HepG2 (cell line): ENCODE measurements at regions not wholly inside any gene's neighbourhood (a gene's known extent, or its start where the extent isn't known, plus 50 kb on each side); places are given as distances from the start of the nearest gene placed in this dataset.

ENCODE experiments used
- ATAC-seq: fragments of 200-7000 bp; cut with Tn5 transposase; 3 replicates; pipeline ENCODE4 v1.9.1; 2020; ENCODE audit warnings: mild to moderate bottlenecking, moderate library complexity
- BruUV-seq: library from RNA; stranded (reverse); fragments of 400-500 nt; replicated peaks from 2 replicates; lab custom pipeline; 2021; lab: Mats Ljungman, UMichigan
- CTCF ChIA-PET: fragments of 300-600 bp; formaldehyde crosslinking; extraction: SDS; loops from one replicate; lab custom pipeline; 2021; ENCODE audit warnings: low total read pairs, inconsistent platforms, low intra/inter-chr PET ratio; lab: Yijun Ruan, JAX
- POLR2A ChIA-PET: fragments of 350-600 bp; sonication (Branson Sonifier 250); formaldehyde crosslinking; loops from one replicate; lab custom pipeline; 2020; ENCODE audit warnings: antibody characterized with exemption, inconsistent platforms; lab: Yijun Ruan, JAX
- DNase-seq: peaks from one replicate; pipeline ENCODE4 v3.0.0-alpha.2; 2015; ENCODE audit warnings: low spot score
- FAIRE-seq: peaks from 3 replicates; lab custom pipeline; 2011; peaks lifted over from hg19 to GRCh38; lab: Jason Lieb, UNC
- H2AFZ ChIP-seq: one replicate; pipeline ENCODE4 v1.6.1; 2011; ENCODE audit warnings: low read length, inconsistent platforms
- H3K27ac ChIP-seq: fragments of 300-600 bp; 3 replicates; pipeline ENCODE4 v1.8.0; 2011; ENCODE audit warnings: mixed run types, mild to moderate bottlenecking, mixed read lengths, low read length, inconsistent platforms; ENCODE audit not compliant: insufficient read depth; ENCODE audit errors: extremely low read length
- H3K27me3 ChIP-seq, 2 experiments: fragments of 200-600 bp in 1 of 2; 2 replicates in 1 of 2; 3 replicates in 1 of 2; pipeline versions ENCODE4 v1.6.0 to v1.8.0; 2011; ENCODE audit warnings: low read length in 2 of 2, mild to moderate bottlenecking in 2 of 2, moderate library complexity in 2 of 2, inconsistent platforms in 1 of 2; ENCODE audit not compliant: insufficient read depth in 2 of 2, control insufficient read depth in 1 of 2
- H3K36me3 ChIP-seq, 2 experiments: fragments of 200-600 bp in 1 of 2; replicated peaks in 1 of 2; 2 replicates in 1 of 2; 3 replicates in 1 of 2; pipeline versions ENCODE4 v1.5.1 to v1.8.0; 2011; ENCODE audit warnings: low read length in 2 of 2, inconsistent platforms in 1 of 2; ENCODE audit not compliant: insufficient read depth in 2 of 2, control insufficient read depth in 1 of 2
- H3K4me1 ChIP-seq: 2 replicates; pipeline ENCODE4 v1.5.1; 2012; ENCODE audit warnings: low read length, inconsistent platforms; ENCODE audit not compliant: insufficient read depth
- H3K4me2 ChIP-seq: 2 replicates; pipeline ENCODE4 v1.6.0; 2011; ENCODE audit warnings: low read depth, low read length, inconsistent platforms
- H3K4me3 ChIP-seq, 3 experiments: fragments of 200-600 bp in 1 of 3; sonication (generic), shearing (Covaris generic) in 1 of 3; replicated peaks in 1 of 3; 2 replicates each; pipeline ENCODE4 v1.5.1; 2011 to 2016; ENCODE audit warnings: low read length in 3 of 3, inconsistent platforms in 2 of 3, low read depth in 2 of 3, mild to moderate bottlenecking in 2 of 3, control low read depth in 1 of 3, mixed read lengths in 1 of 3; ENCODE audit not compliant: insufficient read depth in 1 of 3
- H3K79me2 ChIP-seq: one replicate; pipeline ENCODE4 v1.6.1; 2011; ENCODE audit warnings: low read length, inconsistent platforms; ENCODE audit not compliant: insufficient read depth
- H3K9ac ChIP-seq: 2 replicates; pipeline ENCODE4 v1.6.0; 2011; ENCODE audit warnings: mild to moderate bottlenecking, low read depth, low read length, inconsistent platforms; ENCODE audit not compliant: insufficient read depth
- H3K9me3 ChIP-seq: 2 replicates; pipeline ENCODE4 v1.5.1; 2012; ENCODE audit warnings: mild to moderate bottlenecking, low read length
- H4K20me1 ChIP-seq: 2 replicates; pipeline ENCODE4 v1.6.0; 2011; ENCODE audit warnings: inconsistent platforms, mild to moderate bottlenecking, low read length, moderate library complexity; ENCODE audit not compliant: insufficient read depth
- MEIS1 ChIP-seq: sonication (generic); formaldehyde crosslinking; IDR thresholded peaks from 2 replicates; pipeline ENCODE4 v1.9.0; 2021; ENCODE audit warnings: mild to moderate bottlenecking, missing genetic modification reagents, moderate library complexity, borderline replicate concordance
- NFRKB ChIP-seq: fragments of 450-650 bp; IDR thresholded peaks from 2 replicates; pipeline ENCODE4 v1.6.1; 2017
- SAFB2 ChIP-seq: sonication (generic); formaldehyde crosslinking; IDR thresholded peaks from 2 replicates; pipeline ENCODE4 v1.5.1; 2020; ENCODE audit warnings: missing genetic modification reagents, low read depth, mild to moderate bottlenecking, borderline replicate concordance
- SRF ChIP-seq: IDR thresholded peaks from 2 replicates; pipeline ENCODE4 v1.6.1; 2011; ENCODE audit warnings: mild to moderate bottlenecking, low read depth, low read length, moderate library complexity
- STAG1 ChIP-seq: sonication (generic); formaldehyde crosslinking; IDR thresholded peaks from 2 replicates; pipeline ENCODE4 v1.4.0; 2020; ENCODE audit warnings: missing genetic modification reagents
- ZNF33B ChIP-seq: sonication (generic); formaldehyde crosslinking; IDR thresholded peaks from 2 replicates; pipeline ENCODE4 v1.5.1; 2020; ENCODE audit warnings: mild to moderate bottlenecking, missing genetic modification reagents
- ZNF629 ChIP-seq: sonication (generic); formaldehyde crosslinking; conservative IDR thresholded peaks from 2 replicates; pipeline ENCODE4 v1.5.0; 2020; ENCODE audit warnings: missing genetic modification reagents
- ZSCAN29 ChIP-seq: sonication (generic); formaldehyde crosslinking; conservative IDR thresholded peaks from 2 replicates; pipeline ENCODE4 v1.4.0; 2020; ENCODE audit warnings: mild to moderate bottlenecking, missing genetic modification reagents
- WGBS: methylation state at CpG from one replicate; pipeline ENCODE4 v1.1.6; 2017; ENCODE audit warnings: low lambda C conversion rate; 5-methylcytosine and 5-hydroxymethylcytosine counted together
- in situ Hi-C: cut with HindIII; loops from 2 replicates; pipeline ENCODE4 v1.10.0; 2017; ENCODE audit warnings: low pct_unique_long_range_greater_than_20kb; ENCODE audit not compliant: extremely low pct_ligation_motif_present
- intact Hi-C: fragments of 100-400 bp; cut with micrococcal nuclease; formaldehyde crosslinking; loops from one replicate; pipeline ENCODE4 v1.10.0; 2022; ENCODE audit not compliant: unreplicated experiment
- TF ChIP-seq, protein P1 (sequence below): sonication (generic); formaldehyde crosslinking; IDR thresholded peaks from 2 replicates; pipeline ENCODE4 v1.5.0; 2020; ENCODE audit warnings: mild to moderate bottlenecking, missing genetic modification reagents, moderate library complexity

DNA sequence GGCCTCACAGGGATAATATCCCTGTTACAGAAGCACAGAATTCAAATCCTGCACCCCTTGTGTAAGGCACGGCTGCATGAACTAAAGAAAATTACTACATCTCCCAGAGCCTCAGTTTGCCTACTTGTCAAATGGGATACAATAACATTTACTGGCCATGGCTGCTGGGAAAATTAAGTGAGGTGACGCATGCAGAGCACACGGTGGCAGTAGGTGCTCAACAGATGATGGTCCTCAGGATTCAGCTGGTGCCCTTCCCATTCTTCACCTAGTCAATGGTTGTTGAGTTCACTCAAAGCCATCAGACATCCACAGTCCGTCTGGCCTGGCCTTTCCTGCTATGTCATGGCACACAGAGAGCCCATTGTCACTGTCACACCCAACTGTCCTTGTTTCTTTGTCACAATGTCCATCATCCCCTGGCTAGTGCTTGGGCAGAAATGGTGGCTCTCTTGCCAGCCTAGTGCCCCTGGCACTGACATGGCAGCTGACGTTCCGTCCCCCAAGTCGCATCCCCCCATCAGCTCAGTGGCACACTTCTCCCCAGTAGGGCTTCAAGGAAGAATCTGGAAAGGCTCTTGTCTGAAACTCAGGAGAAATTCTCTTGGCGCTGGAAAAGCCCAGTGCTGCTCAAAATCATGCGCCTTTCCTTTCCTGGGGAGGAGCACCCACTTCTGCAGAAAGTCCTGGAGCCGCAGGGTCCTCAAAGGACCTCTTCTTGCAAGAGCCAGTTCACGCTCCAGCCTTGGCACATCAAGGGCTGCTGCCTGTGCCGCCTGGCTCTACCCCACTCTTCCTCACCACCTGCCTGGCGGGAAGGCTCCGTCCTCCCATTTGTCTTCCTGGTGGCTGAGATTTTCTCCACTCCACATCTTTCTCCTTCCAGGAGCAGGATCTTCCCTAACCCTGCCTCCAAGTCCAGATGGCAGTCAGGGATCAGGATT, 55.9 kb upstream of the SLC66A3 start:
- H3K4me3 ChIP-seq: no peak overlapping the region
- 41% methylated on average over 14 of the region's 14 CpGs for WGBS
- no peaks in the 10 kb centered on the region for H3K4me1 ChIP-seq
- no peaks in the 10 kb centered on the region for H3K9me3 ChIP-seq
- ATAC-seq (no peak; the same call in 2 of the 3 replicates), FAIRE-seq (no peak), DNase-seq (no peak)
- ChIA-PET CTCF (no interaction called here), POLR2A (no interaction called here)
- H3K36me3 ChIP-seq: no peaks in the 10 kb centered on the region
- no peak overlapping the region for H3K4me2 ChIP-seq
- H3K27me3 ChIP-seq: peaks cover 9 to 58% of the 10 kb centered on the region in 2 experiments; a peak in 4 of 5 replicates
- no peak overlapping the region for H3K27ac ChIP-seq
- in situ Hi-C loops: no loop called here
- intact Hi-C loops: no loop called here
- H3K79me2 ChIP-seq: no peaks in the 10 kb centered on the region
- no peak overlapping the region for H3K9ac ChIP-seq
- H4K20me1 ChIP-seq: no peaks in the 10 kb centered on the region
- TF ChIP-seq ZNF33B (no peak), NFRKB (no peak), SRF (no peak), STAG1 (CRISPR knock-in tag) (peak; percentile 45), MEIS1 (CRISPR knock-in tag) (no peak), ZNF629 (CRISPR knock-in tag) (peak; percentile 90), SAFB2 (CRISPR knock-in tag) (no peak), ZSCAN29 (no peak)
- TF ChIP-seq, protein P1, sequence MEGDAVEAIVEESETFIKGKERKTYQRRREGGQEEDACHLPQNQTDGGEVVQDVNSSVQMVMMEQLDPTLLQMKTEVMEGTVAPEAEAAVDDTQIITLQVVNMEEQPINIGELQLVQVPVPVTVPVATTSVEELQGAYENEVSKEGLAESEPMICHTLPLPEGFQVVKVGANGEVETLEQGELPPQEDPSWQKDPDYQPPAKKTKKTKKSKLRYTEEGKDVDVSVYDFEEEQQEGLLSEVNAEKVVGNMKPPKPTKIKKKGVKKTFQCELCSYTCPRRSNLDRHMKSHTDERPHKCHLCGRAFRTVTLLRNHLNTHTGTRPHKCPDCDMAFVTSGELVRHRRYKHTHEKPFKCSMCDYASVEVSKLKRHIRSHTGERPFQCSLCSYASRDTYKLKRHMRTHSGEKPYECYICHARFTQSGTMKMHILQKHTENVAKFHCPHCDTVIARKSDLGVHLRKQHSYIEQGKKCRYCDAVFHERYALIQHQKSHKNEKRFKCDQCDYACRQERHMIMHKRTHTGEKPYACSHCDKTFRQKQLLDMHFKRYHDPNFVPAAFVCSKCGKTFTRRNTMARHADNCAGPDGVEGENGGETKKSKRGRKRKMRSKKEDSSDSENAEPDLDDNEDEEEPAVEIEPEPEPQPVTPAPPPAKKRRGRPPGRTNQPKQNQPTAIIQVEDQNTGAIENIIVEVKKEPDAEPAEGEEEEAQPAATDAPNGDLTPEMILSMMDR (CRISPR knock-in tag): peak; percentile 42
- BruUV-seq: no TSS peak
- H2AFZ ChIP-seq: no peak overlapping the region
